NCI-H748 treated with DMSO at 0.1 percent for 48 hours (cell line): ENCODE measurements at regions not wholly inside any gene's neighbourhood (a gene's known extent, or its start where the extent isn't known, plus 50 kb on each side); places are given as distances from the start of the nearest gene placed in this dataset.

ENCODE experiments used
- DNase-seq: peaks from one replicate; lab custom pipeline; 2025; lab: John Stamatoyannopoulos, UW

- no peak for DNase-seq
Observed at GRCh38 chr2:60320724-60321123, 232.7 kb downstream of the BCL11A start.

- no peak for DNase-seq
Observed at GRCh38 chr2:60319031-60319547, 234.4 kb downstream of the BCL11A start.

GRCh38 chr2:60318544-60318943 lies 234.9 kb downstream of the BCL11A start:
- no peak for DNase-seq

GRCh38 chr2:60317844-60318243 lies 235.6 kb downstream of the BCL11A start:
- no peak for DNase-seq

GRCh38 chr2:60317034-60317386 lies 236.4 kb downstream of the BCL11A start:
- DNase-seq, result no peak

- DNase-seq, result no peak
Observed at GRCh38 chr2:60316381-60317033, 236.9 kb downstream of the BCL11A start.

- DNase-seq, result no peak
Observed at GRCh38 chr2:60313470-60314172, 239.8 kb downstream of the BCL11A start.

GRCh38 chr2:60312618-60313017 lies 240.8 kb downstream of the BCL11A start:
- DNase-seq, result no peak

- DNase-seq, result no peak
Observed at GRCh38 chr2:60311524-60311923, 241.9 kb downstream of the BCL11A start.

- no peak for DNase-seq
Observed at GRCh38 chr2:60309941-60310660, 243.4 kb downstream of the BCL11A start.

- DNase-seq, result no peak
Observed at GRCh38 chr2:60309336-60309735, 244.1 kb downstream of the BCL11A start.

- DNase-seq, result no peak
Observed at GRCh38 chr2:60306267-60306861, 247.1 kb downstream of the BCL11A start.

- no peak for DNase-seq
Observed at GRCh38 chr2:60303680-60304079, 249.8 kb downstream of the BCL11A start.

GRCh38 chr2:60302377-60303126 lies 250.9 kb downstream of the BCL11A start:
- DNase-seq, result no peak

- DNase-seq, result no peak
Observed at GRCh38 chr2:60301726-60302125, 251.7 kb downstream of the BCL11A start.

GRCh38 chr2:60299179-60299578 lies 254.3 kb downstream of the BCL11A start:
- DNase-seq, result no peak

GRCh38 chr2:60298006-60298696 lies 255.3 kb downstream of the BCL11A start:
- DNase-seq, result no peak

- DNase-seq, result no peak
Observed at GRCh38 chr2:60297296-60298005, 256.0 kb downstream of the BCL11A start.

- DNase-seq, result no peak
Observed at GRCh38 chr2:60296219-60296955, 257.1 kb downstream of the BCL11A start.

GRCh38 chr2:60295636-60295962 lies 257.9 kb downstream of the BCL11A start:
- DNase-seq, result no peak
